Aorta (tissue), 5 donors: ENCODE measurements at regions not wholly inside any gene's neighbourhood (a gene's known extent, or its start where the extent isn't known, plus 50 kb on each side); places are given as distances from the start of the nearest gene placed in this dataset.
A peak's percentile ranks its signal among the peaks of the same experiment; 100 is the strongest.

Source experiments
- ATAC-seq: fragments of 200-7000 bp; cut with Tn5 transposase; one replicate; pipeline ENCODE4 v1.9.1; 2022; ENCODE audit warnings: moderate library complexity; ENCODE audit not compliant: low FRiP score
- DNase-seq, 2 donors: peaks; one replicate each; pipeline ENCODE4 v3.0.0-alpha.2; 2020
- H3K27ac ChIP-seq, 2 donors: one replicate each; pipeline ENCODE4 v1.5.1; 2013; ENCODE audit warnings: low read length in 2 of 2, mild to moderate bottlenecking in 2 of 2, moderate library complexity in 2 of 2, control low read depth in 1 of 2, inconsistent platforms in 1 of 2, low read depth in 1 of 2
- H3K27me3 ChIP-seq, 2 donors: one replicate each; pipeline ENCODE4 v1.6.1; 2013; ENCODE audit warnings: control low read depth in 1 of 2, low read length in 1 of 2, mild to moderate bottlenecking in 1 of 2, moderate library complexity in 1 of 2; ENCODE audit not compliant: insufficient read depth in 2 of 2, control insufficient read depth in 1 of 2
- H3K36me3 ChIP-seq, 2 donors: one replicate each; pipeline ENCODE4 v1.6.1; 2013; ENCODE audit warnings: control low read depth in 1 of 2, low read length in 1 of 2, mild to moderate bottlenecking in 1 of 2; ENCODE audit not compliant: insufficient read depth in 2 of 2, control insufficient read depth in 1 of 2
- H3K4me1 ChIP-seq, 2 donors: one replicate each; pipeline ENCODE4 v1.6.1; 2013; ENCODE audit warnings: low read length in 2 of 2, control low read depth in 1 of 2, mild to moderate bottlenecking in 1 of 2, moderate library complexity in 1 of 2; ENCODE audit not compliant: insufficient read depth in 2 of 2, control insufficient read depth in 1 of 2
- H3K4me3 ChIP-seq, 2 donors: one replicate each; pipeline ENCODE4 v1.5.1; 2013; ENCODE audit warnings: low read length in 2 of 2, control low read depth in 1 of 2, mild to moderate bottlenecking in 1 of 2
- H3K9me3 ChIP-seq: one replicate; pipeline ENCODE4 v1.6.1; 2013; ENCODE audit warnings: mild to moderate bottlenecking, low read length; ENCODE audit not compliant: control insufficient read depth
- WGBS, 2 donors: extraction: QIAGEN DNeasy Blood & Tissue Kit; methylation state at CpG; one replicate each; pipeline ENCODE4 v1.1.7; 2013; 5-methylcytosine and 5-hydroxymethylcytosine counted together
- intact Hi-C, 2 donors: fragments of 100-400 bp; cut with DNase I; formaldehyde crosslinking; loops; one replicate each; pipeline versions ENCODE4 v1.14.2 to v1.15.0; 2022
- donor health status: healthy with polysubstance abuse.
- donor health status: Bipolar disorder and iron deficiency.
- donor health status: DM: no; HTN: no; CAD: no.
- donor health status: DM: no; HTN: no; CAD: no.
- donor health status: DM: yes; HTN: yes; CAD: no.

- Histone ChIP-seq H3K27ac (no peak overlapping the region), H3K4me1 (no peaks in the 10 kb centered on the region), H3K9me3 (peaks cover 4% of the 10 kb centered on the region), H3K36me3 (no peaks in the 10 kb centered on the region), H3K27me3 (no peaks in the 10 kb centered on the region), H3K4me3 (no peak overlapping the region)
- DNase-seq (no peak), ATAC-seq (no peak)
- WGBS, 2 donors, result 41 to 86% methylated on average over 1 of the region's 1 CpG
- intact Hi-C loops, result no loop called here
Observed at GRCh38 chr12:125593269-125593668, 528.0 kb downstream of the AACS start.

- Histone ChIP-seq H3K36me3 (no peaks in the 10 kb centered on the region), H3K4me3 (no peak overlapping the region), H3K27ac (no peak overlapping the region), H3K4me1 (no peaks in the 10 kb centered on the region), H3K27me3 (no peaks in the 10 kb centered on the region), H3K9me3 (no peaks in the 10 kb centered on the region)
- 54 to 60% methylated on average over 4 of the region's 4 CpGs for WGBS, 2 donors
- DNase-seq (no peak), ATAC-seq (no peak)
- intact Hi-C loops, result no loop called here
Observed at GRCh38 chr12:125604976-125605375, 539.7 kb downstream of the AACS start.

GRCh38 chr12:125606312-125606711 lies 541.1 kb downstream of the AACS start:
- Histone ChIP-seq H3K27me3 (no peaks in the 10 kb centered on the region), H3K9me3 (no peaks in the 10 kb centered on the region), H3K4me1 (no peaks in the 10 kb centered on the region), H3K36me3 (no peaks in the 10 kb centered on the region), H3K27ac (no peak overlapping the region), H3K4me3 (no peak overlapping the region)
- intact Hi-C loops, result no loop called here
- 87 to 91% methylated on average over 5 of the region's 5 CpGs for WGBS, 2 donors
- ATAC-seq, result no peak
- DNase-seq, result no peak

GRCh38 chr12:125610292-125610691 lies 545.1 kb downstream of the AACS start:
- Histone ChIP-seq H3K9me3 (no peaks in the 10 kb centered on the region), H3K4me3 (no peak overlapping the region), H3K27me3 (no peaks in the 10 kb centered on the region), H3K36me3 (no peaks in the 10 kb centered on the region), H3K4me1 (no peaks in the 10 kb centered on the region), H3K27ac (no peak overlapping the region)
- intact Hi-C loops, result no loop called here
- ATAC-seq (no peak), DNase-seq (no peak)
- 75 to 78% methylated on average over 5 of the region's 5 CpGs for WGBS, 2 donors

GRCh38 chr12:125610971-125611370 lies 545.7 kb downstream of the AACS start:
- H3K36me3 ChIP-seq, result no peaks in the 10 kb centered on the region
- intact Hi-C loops, result no loop called here
- DNase-seq (no peak), ATAC-seq (no peak)
- no peak overlapping the region for H3K27ac ChIP-seq
- no peaks in the 10 kb centered on the region for H3K27me3 ChIP-seq
- no peak overlapping the region for H3K4me3 ChIP-seq
- H3K4me1 ChIP-seq, result no peaks in the 10 kb centered on the region
- H3K9me3 ChIP-seq, result no peaks in the 10 kb centered on the region
- 55 to 56% methylated on average over 2 of the region's 2 CpGs for WGBS, 2 donors

GRCh38 chr12:125614058-125614457 lies 548.8 kb downstream of the AACS start:
- intact Hi-C loops, result no loop called here
- WGBS, 2 donors, result 79 to 91% methylated on average over 1 of the region's 1 CpG
- no peak for ATAC-seq

GRCh38 chr12:125619723-125620122 lies 554.5 kb downstream of the AACS start:
- Histone ChIP-seq H3K27me3 (no peaks in the 10 kb centered on the region), H3K4me1 (no peaks in the 10 kb centered on the region), H3K9me3 (peaks cover 3% of the 10 kb centered on the region), H3K36me3 (no peaks in the 10 kb centered on the region), H3K4me3 (no peak overlapping the region), H3K27ac (no peak overlapping the region)
- 47 to 93% methylated on average over 2 of the region's 2 CpGs for WGBS, 2 donors
- intact Hi-C loops, result no loop called here
- ATAC-seq, result no peak
- DNase-seq, result no peak

More at GRCh38 chr12:125614058-125614457, 548.8 kb downstream of the AACS start:
- Histone ChIP-seq H3K9me3 (peaks cover 3% of the 10 kb centered on the region), H3K36me3 (no peaks in the 10 kb centered on the region), H3K4me3 (no peak overlapping the region), H3K4me1 (no peaks in the 10 kb centered on the region), H3K27me3 (no peaks in the 10 kb centered on the region), H3K27ac (no peak overlapping the region)
- DNase-seq, result no peak

- intact Hi-C loops, result no loop called here
- Histone ChIP-seq H3K4me3 (no peak overlapping the region), H3K9me3 (no peaks in the 10 kb centered on the region), H3K27me3 (no peaks in the 10 kb centered on the region), H3K36me3 (no peaks in the 10 kb centered on the region), H3K4me1 (no peaks in the 10 kb centered on the region), H3K27ac (no peak overlapping the region)
- ATAC-seq (no peak), DNase-seq (no peak)
Observed at GRCh38 chr12:125633686-125634085, 568.5 kb downstream of the AACS start.

- intact Hi-C loops, result no loop called here
- Histone ChIP-seq H3K9me3 (no peaks in the 10 kb centered on the region), H3K4me1 (no peaks in the 10 kb centered on the region), H3K27ac (no peak overlapping the region), H3K27me3 (no peaks in the 10 kb centered on the region), H3K4me3 (no peak overlapping the region), H3K36me3 (no peaks in the 10 kb centered on the region)
- 82 to 93% methylated on average over 1 of the region's 1 CpG for WGBS, 2 donors
- DNase-seq (no peak), ATAC-seq (peak; percentile 19)
Observed at GRCh38 chr12:125634813-125635212, 569.6 kb downstream of the AACS start.
